GM19463 (cell line): ENCODE measurements at regions not wholly inside any gene's neighbourhood (a gene's known extent, or its start where the extent isn't known, plus 50 kb on each side); places are given as distances from the start of the nearest gene placed in this dataset.

ENCODE experiments used
- ATAC-seq: cut with Tn5 transposase; IDR thresholded peaks from one replicate; pipeline ENCODE4 v1.9.1; 2021; ENCODE audit warnings: mild to moderate bottlenecking, moderate library complexity; ENCODE audit not compliant: unreplicated experiment

DNA sequence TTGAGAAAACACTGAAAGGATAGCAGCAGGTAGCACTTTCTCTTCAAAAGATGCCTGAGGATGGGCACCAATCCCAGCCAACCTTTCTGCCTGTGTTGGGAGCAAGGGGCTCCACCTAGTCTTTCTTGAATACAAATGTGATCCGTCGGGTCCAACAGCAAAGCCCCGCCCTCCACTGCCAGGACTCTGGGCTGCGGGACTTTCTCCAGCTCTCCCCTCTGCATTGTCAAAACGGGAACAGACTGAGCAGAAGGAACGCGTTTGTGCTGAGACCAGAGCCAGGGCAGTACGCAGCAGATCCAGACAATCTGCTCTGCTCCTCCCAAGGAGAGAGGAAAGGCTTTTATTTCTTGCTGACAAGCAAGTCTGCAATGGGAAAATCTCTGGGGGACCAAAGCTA is 139.7 kb downstream of the SEC61B start:
- ATAC-seq, result no peak

GRCh38 chr9:99362321-99362720 is 140.2 kb downstream of the SEC61B start:
- no peak for ATAC-seq

DNA sequence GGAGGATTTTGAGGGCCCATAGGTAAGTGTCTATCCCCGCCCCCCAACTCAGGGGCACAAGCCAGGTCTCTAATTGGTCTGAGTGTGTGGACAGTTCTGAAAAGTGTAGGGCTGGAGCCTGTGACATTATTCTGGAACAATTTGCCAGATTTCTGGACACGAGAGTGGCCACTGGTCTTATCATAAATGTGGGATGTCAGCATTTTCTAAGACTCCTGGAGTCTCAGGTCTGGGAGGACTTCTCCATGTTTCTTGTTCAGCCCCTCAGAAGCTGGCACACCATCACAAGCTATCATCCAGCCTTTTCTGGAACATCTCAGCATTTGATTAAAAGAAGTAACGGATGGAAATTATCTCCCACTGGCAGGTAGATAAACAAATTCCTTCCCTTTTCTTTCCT is 141.4 kb downstream of the SEC61B start:
- no peak for ATAC-seq

- no peak for ATAC-seq
Observed at GRCh38 chr9:99365233-99365980, 143.3 kb downstream of the SEC61B start.

DNA sequence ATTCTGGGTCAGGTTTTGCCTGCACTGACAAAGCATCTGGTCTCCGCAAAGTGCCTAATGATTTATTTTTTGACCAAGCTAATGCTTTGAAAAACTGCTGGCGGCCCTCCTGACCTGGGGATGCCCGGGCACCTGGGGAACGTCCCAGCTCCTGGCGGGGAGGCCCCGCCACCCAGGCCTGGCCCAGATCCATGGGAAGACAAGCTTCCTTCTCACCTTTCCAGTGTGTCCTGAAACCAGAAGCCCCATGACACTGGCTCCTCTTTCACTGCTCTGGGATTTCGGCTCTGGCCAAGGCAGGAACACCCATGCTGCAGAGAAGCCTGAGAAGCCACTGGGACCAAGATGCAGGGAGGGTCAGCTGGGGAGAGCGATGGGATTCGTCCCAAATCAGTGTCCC is 144.1 kb downstream of the SEC61B start:
- ATAC-seq, result no peak

- ATAC-seq, result no peak
Observed at GRCh38 chr9:99366621-99367020, 144.5 kb downstream of the SEC61B start.

GRCh38 chr9:99368341-99369326 is 146.6 kb downstream of the SEC61B start:
- ATAC-seq, result peak; percentile 53

GRCh38 chr9:99369327-99369722 is 147.2 kb downstream of the SEC61B start:
- no peak for ATAC-seq

DNA sequence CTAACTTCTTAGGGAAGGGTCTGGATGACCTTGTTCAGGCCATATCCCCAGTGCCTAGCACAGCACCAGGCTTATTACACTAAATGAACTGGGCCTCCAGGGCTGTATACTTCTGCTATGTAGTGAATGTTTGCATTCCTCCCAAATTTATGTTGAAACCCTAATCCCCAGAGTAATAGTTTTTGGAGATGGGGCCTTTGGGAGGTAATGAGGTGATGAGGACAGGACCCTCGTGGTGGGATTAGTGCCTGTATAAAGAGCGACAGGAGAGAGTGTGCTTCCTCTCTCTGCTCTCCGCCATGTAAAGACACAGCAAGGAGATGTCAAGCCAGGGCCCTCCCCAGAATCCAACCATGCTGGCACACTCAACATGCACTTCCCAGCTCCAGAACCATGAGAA is 148.3 kb downstream of the SEC61B start:
- ATAC-seq, result no peak

DNA sequence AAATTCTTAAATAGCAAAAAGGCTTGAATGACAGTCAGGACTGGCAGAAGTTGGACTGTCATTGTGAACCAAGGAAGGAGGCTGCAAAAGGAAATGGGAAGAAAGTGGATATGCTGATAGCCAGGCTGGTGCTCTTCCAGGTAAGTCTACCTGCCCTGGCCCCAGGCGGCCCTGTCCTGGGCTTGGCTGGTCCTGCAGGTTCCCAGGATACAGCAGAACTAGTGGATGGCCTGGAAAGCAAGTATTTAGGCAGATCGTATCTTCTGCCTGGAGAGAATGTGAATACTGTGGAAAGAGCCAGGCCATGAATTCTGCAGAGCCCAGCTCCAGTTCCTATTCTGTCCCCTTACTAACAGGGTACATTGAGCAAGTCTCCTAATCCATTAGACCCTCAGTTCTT is 149.3 kb downstream of the SEC61B start:
- ATAC-seq, result no peak

DNA sequence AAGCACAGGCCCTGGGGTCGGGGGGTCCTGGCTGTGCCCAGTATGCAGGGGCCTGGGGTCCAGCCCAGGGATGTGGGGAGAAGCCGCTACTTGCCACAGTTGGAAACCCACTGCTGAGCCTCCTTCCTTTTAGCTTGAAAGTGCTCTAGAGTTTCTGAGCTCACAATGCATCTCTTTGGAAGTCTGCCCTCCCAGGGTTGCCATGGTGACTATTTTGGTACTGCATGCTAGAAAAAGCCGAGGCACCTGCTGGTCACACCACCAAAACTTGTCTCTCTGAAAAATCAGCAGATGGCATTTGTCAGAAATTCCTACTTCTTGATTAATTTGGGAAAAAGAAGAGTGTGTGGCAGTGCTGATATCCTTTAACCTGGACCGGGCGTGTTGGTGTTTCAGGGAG is 151.8 kb downstream of the SEC61B start:
- ATAC-seq, result no peak

DNA sequence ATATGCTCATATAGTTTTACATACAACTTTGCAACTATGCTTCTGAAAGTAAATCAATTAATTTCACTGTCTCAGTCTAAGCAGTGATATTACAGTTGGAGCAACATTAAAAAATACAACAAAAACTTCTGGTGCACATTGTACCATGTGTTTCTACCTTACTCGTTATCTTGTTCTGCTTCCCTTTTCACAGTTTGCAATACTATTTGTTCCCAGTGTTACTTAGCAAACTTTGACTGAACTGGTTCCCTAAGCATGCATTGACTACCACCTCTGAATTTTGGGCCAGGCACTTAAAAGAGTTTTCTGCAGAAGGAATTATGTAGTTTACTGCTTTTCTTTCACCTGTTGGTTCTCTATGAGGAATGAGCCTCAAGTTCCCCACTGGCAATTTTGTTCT is 152.7 kb downstream of the SEC61B start:
- no peak for ATAC-seq

GRCh38 chr9:99375481-99375880 is 153.4 kb downstream of the SEC61B start:
- no peak for ATAC-seq

DNA sequence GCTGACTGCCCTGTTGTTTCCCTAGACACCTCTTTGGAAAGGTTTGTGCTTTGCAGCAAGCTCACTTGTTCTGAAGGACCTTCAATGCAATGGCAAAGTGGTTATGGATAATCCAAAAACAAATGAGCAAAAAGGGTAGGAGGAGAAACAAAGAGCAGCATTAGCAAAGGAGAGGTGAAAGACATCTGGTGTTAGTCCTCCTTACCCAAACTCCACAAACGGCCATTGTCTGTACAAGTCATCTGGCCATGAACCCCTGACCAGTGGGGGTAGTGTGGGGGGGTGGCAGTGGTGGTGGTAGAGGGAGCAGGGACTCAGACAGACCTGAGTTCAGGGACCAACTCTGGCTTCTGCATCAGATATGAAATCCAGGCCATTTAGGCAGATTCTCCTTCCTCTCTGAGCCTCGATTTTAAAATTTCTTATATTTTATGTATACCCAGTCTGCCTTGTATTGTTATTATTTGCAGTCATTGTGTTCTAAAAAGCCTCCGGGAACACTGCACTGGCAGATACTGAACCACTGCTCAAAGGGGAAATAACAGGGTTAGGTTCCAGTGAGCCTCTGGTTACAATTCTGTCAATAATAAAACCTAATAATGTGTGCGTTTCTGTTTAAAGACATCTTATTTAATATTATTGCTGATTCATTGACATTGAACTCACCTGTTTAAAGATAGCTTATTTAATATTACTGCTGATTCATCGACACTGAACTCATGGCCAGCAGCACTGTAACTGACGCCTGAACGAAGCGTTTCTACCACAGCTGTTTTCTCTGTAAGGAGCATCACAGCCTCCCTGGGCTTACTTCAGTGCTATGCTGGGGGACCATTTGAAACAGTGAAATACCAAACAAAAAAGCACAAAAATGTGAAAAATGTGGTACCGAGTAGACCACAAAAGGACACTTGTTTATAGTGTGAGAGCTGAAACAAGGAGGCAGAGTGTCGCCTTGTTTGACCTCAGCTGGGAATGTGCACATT is 156.0 kb downstream of the SEC61B start:
- ATAC-seq, result no peak

DNA sequence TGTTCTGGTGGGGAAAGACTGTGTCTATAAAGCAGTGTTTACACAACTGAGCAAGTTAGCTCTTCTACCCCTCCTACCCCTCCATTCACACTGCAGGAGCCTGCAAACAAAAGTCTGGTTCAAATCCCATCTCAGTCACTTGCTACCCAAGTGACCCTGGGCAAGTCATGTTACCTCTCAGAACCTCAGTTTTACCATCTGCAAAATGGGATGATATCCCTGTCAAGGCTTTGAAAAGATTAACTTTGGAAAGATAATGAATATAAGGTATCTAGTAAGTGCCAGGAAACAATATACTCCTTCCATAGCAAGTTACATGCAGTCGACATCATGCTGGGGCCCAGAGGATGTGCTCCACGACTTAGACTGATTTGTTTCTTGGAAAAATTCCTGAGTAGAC is 161.5 kb downstream of the SEC61B start:
- ATAC-seq, result no peak

DNA sequence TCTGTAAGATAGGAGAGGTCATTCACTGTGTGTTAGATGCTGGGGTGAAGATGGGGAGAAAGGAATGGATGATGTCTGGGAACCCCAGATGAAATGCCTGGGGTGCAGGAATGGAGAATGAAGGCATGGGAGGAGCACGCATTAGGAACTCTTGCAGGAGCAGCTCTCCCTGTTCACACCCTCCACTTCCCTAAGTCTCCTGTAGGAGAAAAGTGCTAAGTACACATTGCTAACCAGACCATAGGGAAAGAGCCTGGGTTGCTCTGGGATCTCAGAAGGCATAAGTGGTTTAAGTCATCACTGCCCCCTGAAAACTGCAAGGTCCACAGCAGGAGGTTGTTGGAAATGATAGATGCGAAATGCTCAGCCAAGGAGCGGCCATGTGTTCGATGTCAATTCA is 163.1 kb downstream of the SEC61B start:
- ATAC-seq, result no peak

DNA sequence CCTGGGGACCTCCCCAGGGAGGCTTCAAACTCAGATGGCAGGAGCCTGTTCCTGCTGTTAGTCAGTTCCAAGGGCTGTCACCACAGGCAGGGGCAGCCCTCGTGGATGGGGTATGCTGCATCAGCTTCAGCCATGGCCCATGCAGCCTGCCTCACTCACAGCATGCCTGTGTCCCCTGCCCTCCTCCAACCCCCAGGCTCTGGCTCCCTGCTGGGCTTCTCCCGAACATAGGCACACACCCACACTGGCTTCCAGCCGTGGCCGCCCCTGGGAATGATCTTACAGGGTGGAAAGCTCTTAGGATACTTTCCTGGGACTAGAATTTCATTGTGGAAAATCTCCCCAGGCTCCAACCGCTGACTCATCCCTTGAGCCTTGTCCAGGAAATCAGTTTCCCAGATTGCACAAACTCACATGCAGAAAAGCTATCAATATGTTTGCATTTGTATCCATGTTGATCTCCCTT is 163.8 kb downstream of the SEC61B start:
- ATAC-seq, result no peak

DNA sequence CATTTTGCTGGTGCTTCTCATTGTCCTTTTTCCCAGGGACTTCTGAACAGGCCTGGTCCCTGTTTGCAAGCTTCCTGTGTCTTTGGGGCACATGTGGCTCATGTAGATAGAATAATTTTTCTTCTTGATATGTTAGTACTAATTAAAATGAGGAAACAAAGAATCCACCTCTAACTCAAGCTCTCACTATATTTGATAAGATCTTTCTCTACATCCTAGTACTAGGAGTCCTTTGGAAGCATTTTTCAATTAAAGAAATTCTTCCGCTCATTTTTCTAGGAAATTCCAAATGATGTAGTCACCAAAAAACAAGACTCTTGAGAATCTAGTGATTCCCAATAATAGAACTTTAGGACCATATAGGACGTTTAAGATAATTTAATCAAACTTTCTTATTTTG is 165.3 kb downstream of the SEC61B start:
- ATAC-seq, result no peak

DNA sequence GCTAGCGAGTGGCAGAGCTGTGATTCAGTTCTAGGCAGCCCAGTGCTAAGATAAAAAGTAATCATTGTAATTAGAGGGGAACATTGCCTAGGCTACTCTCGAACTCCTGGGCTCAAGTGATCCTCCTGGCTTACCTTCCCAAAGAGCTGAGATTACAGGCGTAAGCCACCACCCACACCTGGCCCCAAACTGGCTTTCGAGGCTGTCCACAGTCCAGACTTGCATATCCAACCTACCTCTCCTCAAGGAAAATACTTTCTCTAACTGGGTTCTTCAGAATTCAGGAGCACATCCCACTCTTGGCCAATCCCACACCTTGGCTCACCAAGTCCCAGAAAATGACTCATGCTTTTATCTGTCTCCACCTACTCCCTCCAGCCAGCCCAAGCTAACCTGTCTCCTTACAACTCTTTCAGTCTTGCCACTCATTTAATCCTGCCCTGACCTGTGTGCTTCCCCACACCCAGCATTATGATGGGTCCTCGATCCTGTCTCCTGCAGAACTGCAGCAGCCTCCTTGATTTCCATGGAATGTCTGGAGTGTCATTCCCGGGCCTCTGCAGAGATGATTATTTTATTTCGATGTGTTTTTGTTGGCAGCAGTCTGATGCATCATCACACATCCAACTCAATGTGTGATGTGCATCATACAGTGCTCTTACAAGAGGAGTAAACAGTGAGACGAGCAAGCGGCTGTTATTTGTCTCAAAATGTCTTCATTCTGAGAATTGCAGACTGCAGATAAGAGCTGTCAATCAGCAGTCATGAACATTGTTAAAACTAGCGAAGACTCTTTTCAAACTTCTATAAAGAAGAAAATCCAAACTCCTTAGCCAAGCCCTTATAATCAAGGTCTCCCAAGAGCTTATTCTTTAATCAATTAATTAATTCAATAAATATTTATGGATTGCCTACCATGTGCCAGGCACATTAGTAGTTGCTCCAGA is 167.3 kb downstream of the SEC61B start:
- ATAC-seq, result no peak
